GM12878 (cell line): ENCODE measurements at regions not wholly inside any gene's neighbourhood (a gene's known extent, or its start where the extent isn't known, plus 50 kb on each side); places are given as distances from the start of the nearest gene placed in this dataset.

Source experiments
- CTCF ChIP-seq, 3 experiments: IDR thresholded peaks in 2 of 3; conservative IDR thresholded peaks in 1 of 3; 2 replicates each; pipeline ENCODE4 v1.5.1; 2011; ENCODE audit warnings: low read depth in 3 of 3, low read length in 3 of 3, mild to moderate bottlenecking in 3 of 3, control low read depth in 2 of 3, moderate library complexity in 2 of 3, inconsistent platforms in 1 of 3, mixed read lengths in 1 of 3; ENCODE audit not compliant: control insufficient read depth in 2 of 3, insufficient read depth in 1 of 3; ENCODE audit errors: extremely low read depth in 1 of 3
- EP300 ChIP-seq, 2 experiments: fragments of 150-350 bp in 1 of 2; IDR thresholded peaks; 2 replicates each; pipeline ENCODE4 v1.6.1; 2011 to 2012; ENCODE audit warnings: low read depth in 2 of 2, low read length in 2 of 2, borderline replicate concordance in 1 of 2, improper control_type of control experiment in 1 of 2, inconsistent platforms in 1 of 2; ENCODE audit not compliant: control insufficient read depth in 1 of 2
- GABPA ChIP-seq: IDR thresholded peaks from 2 replicates; pipeline ENCODE4 v1.6.1; 2014; ENCODE audit warnings: antibody characterized with exemption, low read depth, mild to moderate bottlenecking, inconsistent platforms
- JUNB ChIP-seq: IDR thresholded peaks from 2 replicates; pipeline ENCODE4 v1.6.1; 2016; ENCODE audit warnings: antibody characterized with exemption, mild to moderate bottlenecking
- MTA2 ChIP-seq: fragments of 450-650 bp; IDR thresholded peaks from 2 replicates; pipeline ENCODE4 v1.6.1; 2016; ENCODE audit warnings: low read depth, mild to moderate bottlenecking, moderate library complexity
- MXI1 ChIP-seq: fragments of 150-350 bp; IDR thresholded peaks from 2 replicates; pipeline ENCODE4 v1.6.1; 2011; ENCODE audit warnings: low read depth, mild to moderate bottlenecking, inconsistent platforms, low read length, improper control_type of control experiment
- PKNOX1 ChIP-seq: fragments of 450-650 bp; IDR thresholded peaks from 2 replicates; pipeline ENCODE4 v1.6.1; 2016; ENCODE audit warnings: mild to moderate bottlenecking
- POLR2A ChIP-seq: IDR thresholded peaks from 2 replicates; pipeline ENCODE4 v1.6.1; 2011; ENCODE audit warnings: low read depth, mild to moderate bottlenecking, low read length
- POLR2AphosphoS5 ChIP-seq: IDR thresholded peaks from 2 replicates; pipeline ENCODE4 v1.6.1; 2011; ENCODE audit warnings: mild to moderate bottlenecking, low read length, inconsistent platforms
- TBL1XR1 ChIP-seq: IDR thresholded peaks from 2 replicates; pipeline ENCODE4 v1.6.1; 2012; ENCODE audit warnings: low read depth, low read length, improper control_type of control experiment
- TCF12 ChIP-seq: IDR thresholded peaks from 2 replicates; pipeline ENCODE4 v1.6.1; 2011; ENCODE audit warnings: low read depth, mild to moderate bottlenecking, low read length

GRCh38 chr18:70417847-70418246 lies 129.0 kb downstream of the SOCS6 start:
- TF ChIP-seq POLR2AphosphoS5 (no peak), CTCF (IDR thresholded peaks at IDR 0.05 in 2 of 3, conservative IDR thresholded peaks at IDR 0.05 in 1 of 3; ENCODE audit: control insufficient read depth in 2 of 3, extremely low read depth in 1 of 3, insufficient read depth in 1 of 3, low read depth in 3 of 3, low read length in 3 of 3) (no peak), MTA2 (no peak), PKNOX1 (no peak), JUNB (no peak), EP300 (IDR thresholded peaks at IDR 0.05; ENCODE audit: borderline replicate concordance in 1 of 2, control insufficient read depth in 1 of 2, low read depth in 2 of 2, low read length in 2 of 2) (no peak), POLR2A (no peak), TBL1XR1 (no peak), GABPA (no peak), TCF12 (no peak), MXI1 (no peak)
